ENCODE measurements at regions not wholly inside any gene's neighbourhood (a gene's known extent, or its start where the extent isn't known, plus 50 kb on each side); places are given as distances from the start of the nearest gene placed in this dataset.

GRCh38 chr20:16158090-16158975 lies 414.9 kb downstream of the KIF16B start:
- peaks cover 4% of the 10 kb centered on the region for H3K27me3 Mint-ChIP-seq (ENCODE audit: insufficient read depth)
- H3K27ac Mint-ChIP-seq, result no peak overlapping the region
- no peaks in the 10 kb centered on the region for H3K4me1 ChIP-seq (ENCODE audit: control insufficient read depth, insufficient read depth, low read length)
- H3K4me3 Mint-ChIP-seq, result no peak overlapping the region
- no peaks in the 10 kb centered on the region for H3K36me3 Mint-ChIP-seq (ENCODE audit: low read depth)
- H3K4me1 Mint-ChIP-seq, result no peaks in the 10 kb centered on the region
- H3K27ac ChIP-seq (ENCODE audit: low read depth, low read length), result no peak overlapping the region
- peaks cover 5% of the 10 kb centered on the region for H3K9me3 Mint-ChIP-seq
- WGBS, 2 experiments (ENCODE audit: insufficient coverage in 1 of 2, insufficient read length in 1 of 2), result 92 to 97% methylated on average over 5 to 11 of the region's 11 CpGs
- TF ChIP-seq, protein P1, sequence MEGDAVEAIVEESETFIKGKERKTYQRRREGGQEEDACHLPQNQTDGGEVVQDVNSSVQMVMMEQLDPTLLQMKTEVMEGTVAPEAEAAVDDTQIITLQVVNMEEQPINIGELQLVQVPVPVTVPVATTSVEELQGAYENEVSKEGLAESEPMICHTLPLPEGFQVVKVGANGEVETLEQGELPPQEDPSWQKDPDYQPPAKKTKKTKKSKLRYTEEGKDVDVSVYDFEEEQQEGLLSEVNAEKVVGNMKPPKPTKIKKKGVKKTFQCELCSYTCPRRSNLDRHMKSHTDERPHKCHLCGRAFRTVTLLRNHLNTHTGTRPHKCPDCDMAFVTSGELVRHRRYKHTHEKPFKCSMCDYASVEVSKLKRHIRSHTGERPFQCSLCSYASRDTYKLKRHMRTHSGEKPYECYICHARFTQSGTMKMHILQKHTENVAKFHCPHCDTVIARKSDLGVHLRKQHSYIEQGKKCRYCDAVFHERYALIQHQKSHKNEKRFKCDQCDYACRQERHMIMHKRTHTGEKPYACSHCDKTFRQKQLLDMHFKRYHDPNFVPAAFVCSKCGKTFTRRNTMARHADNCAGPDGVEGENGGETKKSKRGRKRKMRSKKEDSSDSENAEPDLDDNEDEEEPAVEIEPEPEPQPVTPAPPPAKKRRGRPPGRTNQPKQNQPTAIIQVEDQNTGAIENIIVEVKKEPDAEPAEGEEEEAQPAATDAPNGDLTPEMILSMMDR (conservative IDR thresholded peaks at IDR 0.05), result no peak
- no peak for DNase-seq
- no peaks in the 10 kb centered on the region for H3K36me3 ChIP-seq (ENCODE audit: control insufficient read depth, insufficient read depth, low read length)
- no peak overlapping the region for H3K4me3 ChIP-seq (ENCODE audit: low read length)
- no peak overlapping the region for H3K9ac ChIP-seq (ENCODE audit: extremely low read depth, low read length, poor library complexity, severe bottlenecking)
- peaks cover 7% of the 10 kb centered on the region for H3K9me3 ChIP-seq (ENCODE audit: control insufficient read depth, low read length)
- peaks cover 6% of the 10 kb centered on the region for H3K27me3 ChIP-seq (ENCODE audit: control insufficient read depth, insufficient read depth, low read length, poor library complexity, severe bottlenecking)

DNA sequence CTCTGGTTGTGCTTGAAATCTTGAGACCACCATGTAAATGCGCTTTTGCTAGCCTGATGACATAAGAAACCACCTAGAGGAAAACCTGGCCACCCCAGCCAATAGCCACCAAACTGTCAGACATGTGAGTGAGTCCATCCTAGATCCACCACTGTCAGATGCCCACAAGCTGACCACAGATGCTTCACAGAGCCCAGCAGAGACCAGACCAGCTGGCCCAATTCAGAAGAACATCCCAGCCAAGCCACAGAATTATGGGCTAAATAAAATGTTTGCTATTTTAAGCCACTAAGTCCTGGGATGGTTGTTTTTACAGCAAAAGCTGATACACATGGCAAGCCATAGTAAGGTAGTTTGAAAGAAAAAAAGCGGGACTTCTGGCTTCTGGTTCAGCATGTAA lies 425.3 kb downstream of the KIF16B start:
- Histone ChIP-seq H3K4me3 (ENCODE audit: low read length) (no peak overlapping the region), H3K36me3 (ENCODE audit: control insufficient read depth, insufficient read depth, low read length) (no peaks in the 10 kb centered on the region), H3K9me3 (ENCODE audit: control insufficient read depth, low read length) (no peaks in the 10 kb centered on the region), H3K4me1 (ENCODE audit: control insufficient read depth, insufficient read depth, low read length) (no peaks in the 10 kb centered on the region), H3K27me3 (ENCODE audit: control insufficient read depth, insufficient read depth, low read length, poor library complexity, severe bottlenecking) (no peaks in the 10 kb centered on the region), H3K27ac (ENCODE audit: low read depth, low read length) (no peak overlapping the region), H3K9ac (ENCODE audit: extremely low read depth, low read length, poor library complexity, severe bottlenecking) (no peak overlapping the region)
- DNase-seq, result no peak
- Mint-ChIP-seq H3K4me3 (no peak overlapping the region), H3K4me1 (no peaks in the 10 kb centered on the region), H3K27ac (no peak overlapping the region), H3K36me3 (ENCODE audit: low read depth) (no peaks in the 10 kb centered on the region), H3K27me3 (ENCODE audit: insufficient read depth) (no peaks in the 10 kb centered on the region), H3K9me3 (peaks cover 3% of the 10 kb centered on the region)
- 93 to 100% methylated on average over 1 to 2 of the region's 2 CpGs for WGBS, 2 experiments (ENCODE audit: insufficient coverage in 1 of 2, insufficient read length in 1 of 2)
- TF ChIP-seq, protein P1 (conservative IDR thresholded peaks at IDR 0.05), result no peak

DNA sequence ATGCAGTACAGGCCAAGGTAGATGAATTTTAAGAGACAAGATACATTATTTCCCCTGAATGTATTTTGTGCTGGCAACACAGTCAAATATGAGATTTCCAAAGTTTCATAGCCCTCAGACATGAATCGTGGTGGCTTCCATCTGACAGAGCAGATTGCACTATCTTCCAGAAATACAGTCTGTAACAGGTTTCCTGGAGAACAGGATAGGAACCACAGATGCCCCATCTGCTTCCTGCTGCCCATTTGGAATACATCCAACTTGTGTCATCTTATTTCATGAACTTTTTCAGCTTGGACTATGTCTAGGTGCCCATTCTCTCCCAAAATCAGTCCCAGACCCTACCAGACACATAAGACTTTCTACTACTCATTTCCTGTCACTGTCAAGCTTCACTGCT lies 426.0 kb downstream of the KIF16B start:
- Histone ChIP-seq H3K4me1 (ENCODE audit: control insufficient read depth, insufficient read depth, low read length) (no peaks in the 10 kb centered on the region), H3K4me3 (ENCODE audit: low read length) (no peak overlapping the region), H3K36me3 (ENCODE audit: control insufficient read depth, insufficient read depth, low read length) (no peaks in the 10 kb centered on the region), H3K27ac (ENCODE audit: low read depth, low read length) (no peak overlapping the region), H3K9me3 (ENCODE audit: control insufficient read depth, low read length) (no peaks in the 10 kb centered on the region), H3K9ac (ENCODE audit: extremely low read depth, low read length, poor library complexity, severe bottlenecking) (no peak overlapping the region), H3K27me3 (ENCODE audit: control insufficient read depth, insufficient read depth, low read length, poor library complexity, severe bottlenecking) (no peaks in the 10 kb centered on the region)
- TF ChIP-seq, protein P1 (conservative IDR thresholded peaks at IDR 0.05), result no peak
- Mint-ChIP-seq H3K27me3 (ENCODE audit: insufficient read depth) (no peaks in the 10 kb centered on the region), H3K27ac (no peak overlapping the region), H3K9me3 (no peaks in the 10 kb centered on the region), H3K4me3 (no peak overlapping the region), H3K36me3 (ENCODE audit: low read depth) (no peaks in the 10 kb centered on the region), H3K4me1 (no peaks in the 10 kb centered on the region)
- no peak for DNase-seq
- WGBS, 2 experiments (ENCODE audit: insufficient coverage in 1 of 2, insufficient read length in 1 of 2), result 83 to 100% methylated on average over 1 of the region's 1 CpG
